H9 (cell line): ENCODE measurements at regions not wholly inside any gene's neighbourhood (a gene's known extent, or its start where the extent isn't known, plus 50 kb on each side); places are given as distances from the start of the nearest gene placed in this dataset.
A peak's percentile ranks its signal among the peaks of the same experiment; 100 is the strongest.

Source experiments
- DNase-seq: peaks from one replicate; pipeline ENCODE4 v3.0.0-alpha.2; 2017
- H2AFZ ChIP-seq: one replicate; pipeline ENCODE4 v1.6.1; 2013; ENCODE audit warnings: mild to moderate bottlenecking, low read length, control low read depth, moderate library complexity
- H2AK5ac ChIP-seq: 2 replicates; pipeline ENCODE4 v1.6.1; 2013; ENCODE audit warnings: low read length, control low read depth, mixed read lengths; ENCODE audit not compliant: insufficient read length
- H2BK120ac ChIP-seq: one replicate; pipeline ENCODE4 v1.6.1; 2013; ENCODE audit warnings: low read depth, mild to moderate bottlenecking, low read length, control low read depth, inconsistent platforms; ENCODE audit not compliant: poor library complexity, severe bottlenecking
- H2BK12ac ChIP-seq: 2 replicates; pipeline ENCODE4 v1.6.1; 2013; ENCODE audit warnings: low read length, control low read depth, mixed read lengths, low read depth; ENCODE audit not compliant: insufficient read length
- H2BK15ac ChIP-seq: 2 replicates; pipeline ENCODE4 v1.6.1; 2013; ENCODE audit warnings: low read depth, low read length, control low read depth
- H2BK20ac ChIP-seq: one replicate; pipeline ENCODE4 v1.6.1; 2013; ENCODE audit warnings: low read depth, mild to moderate bottlenecking, low read length, control low read depth, inconsistent platforms; ENCODE audit not compliant: poor library complexity, severe bottlenecking
- H2BK5ac ChIP-seq: 2 replicates; pipeline ENCODE4 v1.6.1; 2013; ENCODE audit warnings: low read length, control low read depth, mixed read lengths; ENCODE audit not compliant: insufficient read length
- H3K14ac ChIP-seq: 2 replicates; pipeline ENCODE4 v1.6.1; 2013; ENCODE audit warnings: low read length, control low read depth; ENCODE audit not compliant: insufficient read depth
- H3K18ac ChIP-seq: 2 replicates; pipeline ENCODE4 v1.6.1; 2013; ENCODE audit warnings: low read depth, mild to moderate bottlenecking, mixed read lengths, low read length, control low read depth; ENCODE audit not compliant: insufficient read length
- H3K23ac ChIP-seq: 2 replicates; pipeline ENCODE4 v1.6.1; 2013; ENCODE audit warnings: low read length, control low read depth, mixed read lengths, low read depth; ENCODE audit not compliant: insufficient read length
- H3K23me2 ChIP-seq: 2 replicates; pipeline ENCODE4 v1.6.1; 2013; ENCODE audit warnings: low read depth, mild to moderate bottlenecking, mixed read lengths, low read length, control low read depth; ENCODE audit not compliant: insufficient read length, poor library complexity, severe bottlenecking
- H3K27ac ChIP-seq: 2 replicates; pipeline ENCODE4 v1.5.1; 2013; ENCODE audit warnings: low read length, control low read depth, mixed read lengths, low read depth; ENCODE audit not compliant: insufficient read length
- H3K27me3 ChIP-seq: 2 replicates; pipeline ENCODE4 v1.6.1; 2013; ENCODE audit warnings: low read length, control low read depth, inconsistent platforms; ENCODE audit not compliant: insufficient read depth
- H3K4ac ChIP-seq: 2 replicates; pipeline ENCODE4 v1.6.1; 2013; ENCODE audit warnings: low read depth, mild to moderate bottlenecking, control low read depth, inconsistent platforms, low read length, moderate library complexity
- H3K4me1 ChIP-seq: 2 replicates; pipeline ENCODE4 v1.6.1; 2013; ENCODE audit warnings: low read length, control low read depth, inconsistent platforms; ENCODE audit not compliant: insufficient read depth
- H3K4me2 ChIP-seq: 2 replicates; pipeline ENCODE4 v1.6.1; 2013; ENCODE audit warnings: low read length, control low read depth, mixed read lengths; ENCODE audit not compliant: insufficient read length, insufficient read depth
- H3K56ac ChIP-seq: 2 replicates; pipeline ENCODE4 v1.6.1; 2013; ENCODE audit warnings: low read depth, mild to moderate bottlenecking, mixed read lengths, low read length, control low read depth; ENCODE audit not compliant: insufficient read length
- H3K79me1 ChIP-seq: 2 replicates; pipeline ENCODE4 v1.6.1; 2013; ENCODE audit warnings: low read depth, mild to moderate bottlenecking, moderate library complexity, low read length, control low read depth, inconsistent platforms; ENCODE audit not compliant: insufficient read depth, poor library complexity, severe bottlenecking
- H3K79me2 ChIP-seq: 2 replicates; pipeline ENCODE4 v1.6.1; 2013; ENCODE audit warnings: low read length, control low read depth, inconsistent platforms; ENCODE audit not compliant: insufficient read depth
- H3K9ac ChIP-seq: 2 replicates; pipeline ENCODE4 v1.6.1; 2013; ENCODE audit warnings: low read length, control low read depth, mixed read lengths; ENCODE audit not compliant: insufficient read length; ENCODE audit errors: extremely low read depth
- H3K9me3 ChIP-seq: one replicate; pipeline ENCODE4 v1.6.1; 2013; ENCODE audit warnings: low read depth, low read length, inconsistent platforms; ENCODE audit not compliant: control insufficient read depth
- H3T11ph ChIP-seq: one replicate; pipeline ENCODE4 v1.6.1; 2013; ENCODE audit warnings: mild to moderate bottlenecking, low read length, control low read depth, inconsistent platforms
- H4K20me1 ChIP-seq: one replicate; pipeline ENCODE4 v1.6.1; 2013; ENCODE audit not compliant: control insufficient read depth, insufficient read length, insufficient read depth
- H4K5ac ChIP-seq: 2 replicates; pipeline ENCODE4 v1.6.1; 2013; ENCODE audit warnings: low read depth, mild to moderate bottlenecking, mixed read lengths, low read length, control low read depth; ENCODE audit not compliant: insufficient read length
- H4K8ac ChIP-seq: replicated peaks from 2 replicates; pipeline ENCODE4 v1.6.1; 2013; ENCODE audit warnings: low read length, control low read depth, mixed read lengths, low read depth; ENCODE audit not compliant: insufficient read length
- H4K91ac ChIP-seq: 2 replicates; pipeline ENCODE4 v1.6.1; 2013; ENCODE audit warnings: low read depth, mild to moderate bottlenecking, moderate library complexity, mixed read lengths, low read length, control low read depth; ENCODE audit not compliant: insufficient read length
- H3K27ac Mint-ChIP-seq, 3 experiments: 2 replicates in 2 of 3; 3 replicates in 1 of 3; pipeline ENCODE4 v1.8.0; 2020 to 2021; ENCODE audit warnings: mixed read lengths in 3 of 3, mild to moderate bottlenecking in 1 of 3, moderate library complexity in 1 of 3
- H3K27me3 Mint-ChIP-seq: 2 replicates; pipeline ENCODE4 v1.8.0; 2021; ENCODE audit warnings: low read depth, mild to moderate bottlenecking, moderate library complexity, mixed read lengths
- H3K36me3 Mint-ChIP-seq, 3 experiments: 2 replicates in 2 of 3; 3 replicates in 1 of 3; pipeline ENCODE4 v1.8.0; 2020 to 2021; ENCODE audit warnings: low read depth in 3 of 3, mixed read lengths in 3 of 3; ENCODE audit not compliant: insufficient read depth in 1 of 3
- H3K4me1 Mint-ChIP-seq, 2 experiments: 2 replicates each; pipeline ENCODE4 v1.8.0; 2020; ENCODE audit warnings: mixed read lengths in 2 of 2
- H3K4me3 Mint-ChIP-seq, 2 experiments: 2 replicates in 1 of 2; 3 replicates in 1 of 2; pipeline ENCODE4 v1.8.0; 2020 to 2021; ENCODE audit warnings: mild to moderate bottlenecking in 2 of 2, mixed read lengths in 2 of 2, moderate library complexity in 1 of 2
- H3K9me3 Mint-ChIP-seq, 2 experiments: 2 replicates in 1 of 2; 3 replicates in 1 of 2; pipeline ENCODE4 v1.8.0; 2020; ENCODE audit warnings: mild to moderate bottlenecking in 2 of 2, mixed read lengths in 2 of 2, moderate library complexity in 1 of 2
- CTCF ChIP-seq: fragments of 200-600 bp; sonication (generic); conservative IDR thresholded peaks from 3 replicates; pipeline ENCODE4 v1.8.0; 2021; ENCODE audit warnings: antibody characterized with exemption, mild to moderate bottlenecking
- WGBS: extraction: QIAGEN DNeasy Blood & Tissue Kit; methylation state at CpG from one replicate; pipeline ENCODE4 v1.1.7; 2013; ENCODE audit warnings: missing lambda C conversion rate, low lambda C conversion rate, mixed read lengths; ENCODE audit not compliant: insufficient read length; ENCODE audit errors: extremely low coverage; 5-methylcytosine and 5-hydroxymethylcytosine counted together

- H3K4me2 ChIP-seq, result no peak overlapping the region
- TF ChIP-seq CTCF, result peak; percentile 33; the same call in 2 of the 3 replicates
- no peak overlapping the region for H2BK12ac ChIP-seq
- no peaks in the 10 kb centered on the region for H4K20me1 ChIP-seq
- H3K9me3 ChIP-seq, result no peaks in the 10 kb centered on the region
- H2AK5ac ChIP-seq, result no peak overlapping the region
- Mint-ChIP-seq H3K4me3 (no peak overlapping the region), H3K27me3 (peaks cover 7% of the 10 kb centered on the region), H3K9me3 (peaks cover 3% of the 10 kb centered on the region in 2 experiments; a peak in 3 of 5 replicates), H3K27ac (no peak overlapping the region), H3K4me1 (peaks cover 38 to 41% of the 10 kb centered on the region in 2 experiments), H3K36me3 (peaks cover 2 to 5% (median 4%) of the 10 kb centered on the region in 3 experiments; a peak in 6 of 7 replicates)
- H3K18ac ChIP-seq, result no peak overlapping the region
- no peaks in the 10 kb centered on the region for H3K23me2 ChIP-seq
- H3K27me3 ChIP-seq, result no peaks in the 10 kb centered on the region
- no peak overlapping the region for H3K56ac ChIP-seq
- no peak overlapping the region for H2BK20ac ChIP-seq
- no peak overlapping the region for H3K27ac ChIP-seq
- no peak overlapping the region for H3T11ph ChIP-seq
- H2AFZ ChIP-seq, result no peak overlapping the region
- H3K79me2 ChIP-seq, result no peaks in the 10 kb centered on the region
- H3K9ac ChIP-seq, result no peak overlapping the region
- H3K14ac ChIP-seq, result no peak overlapping the region
- DNase-seq, result peak; percentile 57
- peaks cover 12% of the 10 kb centered on the region for H3K4me1 ChIP-seq
- H4K8ac ChIP-seq, result no peak overlapping the region
- no peak overlapping the region for H3K23ac ChIP-seq
- no peak overlapping the region for H2BK5ac ChIP-seq
- no peak overlapping the region for H3K4ac ChIP-seq
- H2BK15ac ChIP-seq, result no peak overlapping the region
- H4K91ac ChIP-seq, result no peak overlapping the region
- WGBS, result no CpG with 5 or more reads among the region's 8 CpGs
- no peaks in the 10 kb centered on the region for H3K79me1 ChIP-seq
- H4K5ac ChIP-seq, result no peak overlapping the region
- H2BK120ac ChIP-seq, result no peak overlapping the region
Observed at GRCh38 chr7:24475166-24475961, 97.9 kb upstream of the PALS2 start.
